ENCODE measurements at regions not wholly inside any gene's neighbourhood (a gene's known extent, or its start where the extent isn't known, plus 50 kb on each side); places are given as distances from the start of the nearest gene placed in this dataset.

DNA sequence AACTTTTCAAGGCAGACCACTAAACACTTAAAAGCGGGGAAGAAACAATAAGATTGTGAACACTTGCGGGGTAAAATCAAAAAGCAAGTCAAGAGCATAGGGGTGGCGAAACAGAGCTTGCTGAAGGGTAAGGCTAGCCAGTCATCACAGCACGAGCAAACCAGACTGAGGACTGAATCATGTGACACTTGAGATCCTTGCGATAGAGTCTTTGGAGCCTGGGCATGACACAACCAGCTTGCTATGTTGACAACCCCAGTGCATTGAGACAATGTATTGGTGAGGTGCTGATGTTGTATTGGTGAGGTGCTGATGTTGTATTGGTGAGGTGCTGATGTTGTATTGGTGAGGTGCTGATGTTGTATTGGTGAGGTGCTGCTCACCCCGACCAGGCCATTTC is 72.3 kb downstream of the SLIT2 start:
- WGBS = 96% methylated on average over 6 of the region's 6 CpGs
- no peak overlapping the region for H3K4me3 ChIP-seq
- intact Hi-C loops (cut with DNase I) = no loop called here

GRCh38 chr4:20326460-20326859 is 74.8 kb downstream of the SLIT2 start:
- intact Hi-C loops (cut with DNase I) = no loop called here
- Histone ChIP-seq H3K36me3 (no peaks in the 10 kb centered on the region), H3K4me1 (peaks cover 0 to 18% (median 15%) of the 10 kb centered on the region in 4 donors), H3K4me3 (no peak overlapping the region), H3K27ac (replicated peaks in 1 of 4) (no peak overlapping the region), H3K27me3 (no peaks in the 10 kb centered on the region), H3K9me3 (no peaks in the 10 kb centered on the region)
- TF ChIP-seq POLR2AphosphoS5 (IDR thresholded peaks at IDR 0.05) (no peak), POLR2A (IDR thresholded peaks at IDR 0.05; ENCODE audit: low read depth) (no peak), CTCF (IDR thresholded peaks at IDR 0.05) (no peak), EP300 (IDR thresholded peaks at IDR 0.05) (no peak)
- 86% methylated on average over 1 of the region's 1 CpG for WGBS
- no peak for DNase-seq (ENCODE audit: extremely low spot score)

More for the DNA sequence above, 72.3 kb downstream of the SLIT2 start:
- Histone ChIP-seq H3K36me3 (no peaks in the 10 kb centered on the region), H3K27me3 (no peaks in the 10 kb centered on the region), H3K9me3 (no peaks in the 10 kb centered on the region), H3K27ac (replicated peaks in 1 of 4) (no peak overlapping the region), H3K4me1 (peaks cover 3 to 34% (median 31%) of the 10 kb centered on the region in 4 donors)
- TF ChIP-seq POLR2A (IDR thresholded peaks at IDR 0.05; ENCODE audit: low read depth) (no peak), CTCF (IDR thresholded peaks at IDR 0.05) (no peak), EP300 (IDR thresholded peaks at IDR 0.05) (no peak), POLR2AphosphoS5 (IDR thresholded peaks at IDR 0.05) (no peak)
- DNase-seq (ENCODE audit: extremely low spot score) = no peak

DNA sequence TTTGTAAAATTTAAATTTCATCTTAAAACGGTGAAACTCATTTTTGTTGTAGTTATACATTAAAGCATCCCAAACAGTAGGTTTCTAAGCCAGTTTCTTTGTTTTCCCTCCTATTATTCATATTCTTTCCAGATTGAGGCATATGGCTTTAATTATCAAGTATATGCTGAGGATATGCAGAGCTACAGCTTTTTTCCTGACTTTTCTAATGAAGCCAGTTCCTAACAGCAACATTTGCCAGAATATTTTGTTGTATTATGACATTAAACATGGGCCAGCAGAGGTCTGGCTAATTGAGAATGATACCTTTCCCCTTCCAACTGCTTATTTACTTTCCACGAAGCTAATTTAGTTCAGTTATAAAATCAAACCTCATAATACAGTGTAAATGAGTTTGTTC is 75.3 kb downstream of the SLIT2 start:
- no peak for DNase-seq (ENCODE audit: extremely low spot score)
- Histone ChIP-seq H3K4me1 (peaks cover 0 to 19% (median 16%) of the 10 kb centered on the region in 4 donors), H3K27me3 (no peaks in the 10 kb centered on the region), H3K4me3 (no peak overlapping the region), H3K36me3 (no peaks in the 10 kb centered on the region), H3K9me3 (no peaks in the 10 kb centered on the region), H3K27ac (replicated peaks in 1 of 4) (no peak overlapping the region)
- intact Hi-C loops (cut with DNase I) = no loop called here
- 52% methylated on average over 2 of the region's 2 CpGs for WGBS
- TF ChIP-seq POLR2AphosphoS5 (IDR thresholded peaks at IDR 0.05) (no peak), EP300 (IDR thresholded peaks at IDR 0.05) (no peak), POLR2A (IDR thresholded peaks at IDR 0.05; ENCODE audit: low read depth) (no peak), CTCF (IDR thresholded peaks at IDR 0.05) (no peak)

DNA sequence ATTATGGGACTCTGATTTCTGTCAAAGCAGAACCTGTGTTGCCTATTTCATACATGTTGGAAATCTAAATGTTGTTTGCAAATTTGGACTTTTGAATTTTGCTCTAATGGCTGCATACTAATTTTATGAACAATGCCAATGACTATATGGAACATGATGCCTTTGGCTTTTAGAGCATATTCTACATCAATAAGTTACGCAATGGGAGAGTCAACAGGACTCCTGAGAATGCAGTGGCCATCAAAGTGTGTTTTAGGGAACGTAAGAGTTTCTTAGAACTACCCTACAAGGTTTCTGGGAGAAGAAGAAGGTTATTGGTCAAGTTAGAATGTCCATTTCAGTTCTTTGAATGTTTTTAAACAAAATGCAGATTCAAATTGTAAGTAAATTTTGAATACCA is 76.1 kb downstream of the SLIT2 start:
- Histone ChIP-seq H3K9me3 (no peaks in the 10 kb centered on the region), H3K27ac (replicated peaks in 1 of 4) (no peak overlapping the region), H3K36me3 (no peaks in the 10 kb centered on the region), H3K4me1 (peaks cover 0 to 26% (median 17%) of the 10 kb centered on the region in 4 donors), H3K4me3 (no peak overlapping the region), H3K27me3 (no peaks in the 10 kb centered on the region)
- DNase-seq (ENCODE audit: extremely low spot score) = no peak
- 98% methylated on average over 2 of the region's 2 CpGs for whole genome bisulfite sequencing
- TF ChIP-seq CTCF (IDR thresholded peaks at IDR 0.05) (no peak), POLR2A (IDR thresholded peaks at IDR 0.05; ENCODE audit: low read depth) (no peak), POLR2AphosphoS5 (IDR thresholded peaks at IDR 0.05) (no peak), EP300 (IDR thresholded peaks at IDR 0.05) (no peak)
- intact Hi-C loops (cut with DNase I) = no loop called here

GRCh38 chr4:20331642-20332041 is 79.9 kb downstream of the SLIT2 start:
- no peaks in the 10 kb centered on the region for H3K36me3 ChIP-seq
- intact Hi-C loops (cut with DNase I) = no loop called here
- no peaks in the 10 kb centered on the region for H3K9me3 ChIP-seq
- H3K27ac ChIP-seq (replicated peaks in 1 of 4) = no peak overlapping the region
- DNase-seq (ENCODE audit: extremely low spot score) = no peak
- 100% methylated on average over 1 of the region's 1 CpG for WGBS
- no peaks in the 10 kb centered on the region for H3K27me3 ChIP-seq
- no peak for TF ChIP-seq POLR2A (IDR thresholded peaks at IDR 0.05; ENCODE audit: low read depth)
- TF ChIP-seq EP300 (IDR thresholded peaks at IDR 0.05) = no peak
- TF ChIP-seq CTCF (IDR thresholded peaks at IDR 0.05) = no peak
- TF ChIP-seq POLR2AphosphoS5 (IDR thresholded peaks at IDR 0.05) = no peak
- H3K4me1 ChIP-seq = peaks cover 0 to 32% (median 17%) of the 10 kb centered on the region in 4 donors
- H3K4me3 ChIP-seq = no peak overlapping the region
